Esophagus (tissue), 2 donors: ENCODE measurements at regions not wholly inside any gene's neighbourhood (a gene's known extent, or its start where the extent isn't known, plus 50 kb on each side); places are given as distances from the start of the nearest gene placed in this dataset.

Experiments used
- H3K27ac ChIP-seq, 2 donors: one replicate each; pipeline ENCODE4 v1.5.1; 2013; ENCODE audit warnings: low read depth in 2 of 2, mild to moderate bottlenecking in 2 of 2, inconsistent platforms in 1 of 2, low read length in 1 of 2, moderate library complexity in 1 of 2
- H3K27me3 ChIP-seq, 2 donors: one replicate each; pipeline ENCODE4 v1.6.1; 2013; ENCODE audit warnings: low read length in 2 of 2, control low read depth in 1 of 2, mild to moderate bottlenecking in 1 of 2; ENCODE audit not compliant: insufficient read depth in 2 of 2, control insufficient read depth in 1 of 2
- H3K36me3 ChIP-seq, 2 donors: one replicate each; pipeline ENCODE4 v1.6.1; 2013; ENCODE audit warnings: low read length in 1 of 2; ENCODE audit not compliant: control insufficient read depth in 2 of 2, insufficient read depth in 2 of 2
- H3K4me1 ChIP-seq, 2 donors: one replicate each; pipeline ENCODE4 v1.6.1; 2013; ENCODE audit warnings: low read length in 1 of 2; ENCODE audit not compliant: control insufficient read depth in 2 of 2, insufficient read depth in 2 of 2
- H3K4me3 ChIP-seq, 2 donors: one replicate each; pipeline ENCODE4 v1.5.1; 2013; ENCODE audit warnings: low read length in 2 of 2, mild to moderate bottlenecking in 2 of 2, low read depth in 1 of 2, moderate library complexity in 1 of 2
- H3K9me3 ChIP-seq, 2 donors: one replicate each; pipeline ENCODE4 v1.6.1; 2013; ENCODE audit warnings: mild to moderate bottlenecking in 2 of 2, low read depth in 1 of 2, low read length in 1 of 2, moderate library complexity in 1 of 2; ENCODE audit not compliant: control insufficient read depth in 2 of 2, insufficient read depth in 1 of 2
- WGBS, 2 donors: extraction: QIAGEN DNeasy Blood & Tissue Kit; methylation state at CpG; one replicate each; pipeline ENCODE4 v1.1.7; 2013; 5-methylcytosine and 5-hydroxymethylcytosine counted together
- donor health status: healthy with polysubstance abuse.
- donor health status: Bipolar disorder and iron deficiency.

DNA sequence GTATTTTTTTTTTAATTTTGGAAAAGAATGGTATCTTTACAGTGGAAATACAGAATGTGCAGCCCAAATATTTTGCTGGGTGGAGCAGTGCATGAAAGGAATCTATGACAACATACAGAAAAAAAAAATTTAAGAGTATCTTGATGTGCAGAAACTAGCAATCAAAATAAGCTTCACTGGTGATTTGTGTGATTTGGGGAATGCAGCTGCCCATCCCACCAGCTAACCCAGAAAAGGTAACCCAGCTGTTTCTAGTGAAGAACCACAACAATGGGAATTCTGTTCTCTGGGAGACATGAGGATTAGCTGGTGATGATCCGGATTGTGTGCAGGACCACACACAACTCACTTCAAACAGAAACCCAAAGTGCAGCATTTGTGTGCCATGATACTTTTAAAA is 375.5 kb downstream of the SEMA3D start:
- WGBS, 2 donors, result 38 to 47% methylated on average over 1 of the region's 1 CpG
- Histone ChIP-seq H3K4me3 (no peak overlapping the region), H3K9me3 (no peaks in the 10 kb centered on the region), H3K27ac (no peak overlapping the region), H3K27me3 (no peaks in the 10 kb centered on the region), H3K4me1 (no peaks in the 10 kb centered on the region), H3K36me3 (no peaks in the 10 kb centered on the region)

DNA sequence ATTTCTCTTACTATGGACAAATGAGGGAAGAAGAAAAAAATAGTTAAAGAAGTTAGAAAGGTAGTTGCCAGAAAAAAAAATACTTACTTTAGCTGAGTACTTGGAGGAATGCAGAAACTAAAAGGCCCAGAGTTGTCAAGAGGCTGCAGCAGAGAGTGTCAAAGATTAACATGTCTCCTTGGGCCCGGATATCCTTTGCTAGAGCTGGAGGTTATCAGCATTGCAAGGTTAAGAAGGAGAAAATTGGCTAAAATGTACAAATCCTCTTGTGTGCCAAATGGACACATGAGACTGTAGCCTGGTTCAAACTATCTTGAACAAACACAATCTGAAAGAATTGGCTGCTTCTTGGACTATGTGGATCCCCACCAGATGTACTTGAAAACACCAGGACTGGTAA is 377.0 kb downstream of the SEMA3D start:
- H3K27ac ChIP-seq, result no peak overlapping the region
- no peak overlapping the region for H3K4me3 ChIP-seq
- 63 to 81% methylated on average over 1 of the region's 1 CpG for WGBS, 2 donors
- H3K9me3 ChIP-seq, result no peaks in the 10 kb centered on the region
- no peaks in the 10 kb centered on the region for H3K4me1 ChIP-seq
- no peaks in the 10 kb centered on the region for H3K36me3 ChIP-seq
- H3K27me3 ChIP-seq, result no peaks in the 10 kb centered on the region

DNA sequence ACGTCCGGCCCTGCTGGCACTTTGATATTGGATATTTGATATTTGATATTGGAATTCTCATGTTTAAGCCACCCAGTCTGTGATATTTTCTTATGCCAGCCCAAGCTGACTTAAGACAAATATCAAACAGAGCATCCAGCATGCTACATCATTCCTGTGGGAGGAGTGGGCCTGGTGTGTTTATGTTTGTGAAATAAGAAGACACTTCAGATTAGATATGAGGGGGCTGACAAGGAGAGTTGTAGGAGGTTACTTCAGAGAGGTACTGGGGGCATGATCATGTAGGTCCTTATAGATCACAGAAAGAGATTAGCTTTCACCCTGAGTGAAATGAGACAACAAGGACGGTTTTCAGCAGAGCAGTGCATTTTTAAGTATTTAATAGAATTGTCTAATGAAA is 382.9 kb downstream of the SEMA3D start:
- WGBS, 2 donors, result 90 to 93% methylated on average over 3 of the region's 3 CpGs
- H3K27me3 ChIP-seq, result no peaks in the 10 kb centered on the region
- no peaks in the 10 kb centered on the region for H3K9me3 ChIP-seq
- no peak overlapping the region for H3K27ac ChIP-seq
- no peaks in the 10 kb centered on the region for H3K36me3 ChIP-seq
- H3K4me1 ChIP-seq, result no peaks in the 10 kb centered on the region
- H3K4me3 ChIP-seq, result no peak overlapping the region

- Histone ChIP-seq H3K4me1 (no peaks in the 10 kb centered on the region), H3K9me3 (no peaks in the 10 kb centered on the region), H3K27ac (no peak overlapping the region), H3K36me3 (no peaks in the 10 kb centered on the region), H3K27me3 (no peaks in the 10 kb centered on the region), H3K4me3 (no peak overlapping the region)
These were observed 385.5 kb downstream of the SEMA3D start for GRCh38 chr7:84801396-84801795.

DNA sequence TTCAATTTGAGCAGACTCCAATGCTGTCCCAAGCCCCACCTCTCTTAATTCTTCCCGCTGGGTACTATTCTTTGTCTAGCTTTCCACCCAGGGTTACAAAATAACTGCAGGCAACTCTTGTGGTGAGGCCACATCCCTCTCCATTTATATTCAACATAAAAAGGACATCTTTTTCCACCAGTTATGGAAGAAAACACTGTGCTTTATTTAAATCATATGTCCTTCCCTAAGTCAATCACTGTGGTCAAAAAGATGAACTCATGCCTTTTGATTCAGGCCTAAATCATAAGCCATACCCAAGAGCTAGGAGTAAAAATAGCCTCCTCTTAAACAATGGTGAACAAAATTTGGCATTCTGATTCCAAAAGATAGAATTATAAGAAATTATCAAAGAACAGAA is 386.0 kb downstream of the SEMA3D start:
- Histone ChIP-seq H3K27me3 (no peaks in the 10 kb centered on the region), H3K4me3 (no peak overlapping the region), H3K9me3 (no peaks in the 10 kb centered on the region), H3K27ac (no peak overlapping the region), H3K4me1 (no peaks in the 10 kb centered on the region), H3K36me3 (no peaks in the 10 kb centered on the region)
- WGBS, 2 donors, result 85 to 100% methylated on average over 1 of the region's 1 CpG

- no peaks in the 10 kb centered on the region for H3K4me1 ChIP-seq
- no peaks in the 10 kb centered on the region for H3K9me3 ChIP-seq
- no peaks in the 10 kb centered on the region for H3K27me3 ChIP-seq
- 43 to 47% methylated on average over 4 of the region's 4 CpGs for WGBS, 2 donors
- H3K4me3 ChIP-seq, result no peak overlapping the region
- H3K36me3 ChIP-seq, result no peaks in the 10 kb centered on the region
- H3K27ac ChIP-seq, result peak overlapping the region in 1 of 2 donors; percentile 16
These were observed 387.8 kb downstream of the SEMA3D start for GRCh38 chr7:84799106-84799505.

DNA sequence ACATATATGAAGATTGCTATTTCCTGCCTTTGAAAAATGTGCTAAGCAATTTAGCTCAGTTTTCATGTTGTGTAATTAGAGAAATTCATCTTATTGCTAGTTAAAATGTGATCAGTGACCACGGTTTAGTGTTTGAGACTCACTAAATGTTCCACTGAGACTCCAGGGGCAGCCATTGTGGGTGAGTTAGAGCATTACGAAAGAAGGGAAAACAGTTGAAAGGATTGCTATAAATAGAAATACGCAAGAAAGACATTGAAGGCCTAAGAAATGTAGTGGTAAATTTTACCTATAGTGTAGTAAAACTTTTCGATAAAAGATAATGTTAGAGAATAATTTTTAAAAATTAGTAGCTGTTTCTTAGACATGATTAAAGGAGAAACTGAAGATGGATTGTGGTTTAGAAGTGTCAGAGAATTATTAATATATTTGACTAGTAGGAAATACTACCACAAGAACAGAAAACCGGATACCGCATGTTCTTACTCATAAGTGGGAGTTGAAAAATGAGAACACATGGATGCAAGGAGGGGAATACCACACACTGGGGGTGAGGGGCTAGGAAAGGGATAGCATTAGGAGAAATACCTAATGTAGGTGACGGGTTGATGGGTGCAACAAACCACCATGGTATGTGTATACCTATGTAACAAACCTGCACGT is 394.5 kb downstream of the SEMA3D start:
- WGBS, 2 donors, result 76 to 85% methylated on average over 8 of the region's 8 CpGs
- H3K4me1 ChIP-seq, result no peaks in the 10 kb centered on the region

DNA sequence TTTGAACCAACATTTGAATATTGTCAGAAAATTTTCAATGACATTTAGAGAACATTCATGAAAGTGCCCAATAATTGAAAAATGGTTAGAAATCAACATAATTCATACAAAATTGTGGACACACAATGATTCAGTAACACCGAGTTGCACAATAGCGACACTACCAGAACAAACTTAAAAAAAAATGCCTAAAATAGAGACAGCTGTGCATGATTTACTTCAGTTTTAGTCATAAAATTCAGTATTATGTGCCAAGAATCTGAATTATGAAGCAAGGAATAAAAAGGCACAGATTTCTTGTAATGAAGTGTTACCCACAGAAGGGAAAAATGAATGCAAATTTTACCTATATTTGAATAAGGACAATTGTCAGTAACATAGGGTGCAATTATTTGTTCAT is 396.0 kb downstream of the SEMA3D start:
- Histone ChIP-seq H3K27ac (no peak overlapping the region), H3K27me3 (no peaks in the 10 kb centered on the region), H3K4me1 (no peaks in the 10 kb centered on the region), H3K4me3 (no peak overlapping the region), H3K9me3 (no peaks in the 10 kb centered on the region), H3K36me3 (no peaks in the 10 kb centered on the region)
- 57 to 62% methylated on average over 2 of the region's 2 CpGs for WGBS, 2 donors

More for the DNA sequence above, 394.5 kb downstream of the SEMA3D start:
- Histone ChIP-seq H3K9me3 (no peaks in the 10 kb centered on the region), H3K4me3 (no peak overlapping the region), H3K36me3 (no peaks in the 10 kb centered on the region), H3K27me3 (no peaks in the 10 kb centered on the region), H3K27ac (no peak overlapping the region)

- H3K27ac ChIP-seq, result no peak overlapping the region
- H3K36me3 ChIP-seq, result no peaks in the 10 kb centered on the region
- no peak overlapping the region for H3K4me3 ChIP-seq
- H3K9me3 ChIP-seq, result no peaks in the 10 kb centered on the region
- WGBS, 2 donors, result 48 to 62% methylated on average over 2 of the region's 2 CpGs
- no peaks in the 10 kb centered on the region for H3K4me1 ChIP-seq
- H3K27me3 ChIP-seq, result no peaks in the 10 kb centered on the region
These were observed 400.8 kb downstream of the SEMA3D start for GRCh38 chr7:84786073-84786472.

DNA sequence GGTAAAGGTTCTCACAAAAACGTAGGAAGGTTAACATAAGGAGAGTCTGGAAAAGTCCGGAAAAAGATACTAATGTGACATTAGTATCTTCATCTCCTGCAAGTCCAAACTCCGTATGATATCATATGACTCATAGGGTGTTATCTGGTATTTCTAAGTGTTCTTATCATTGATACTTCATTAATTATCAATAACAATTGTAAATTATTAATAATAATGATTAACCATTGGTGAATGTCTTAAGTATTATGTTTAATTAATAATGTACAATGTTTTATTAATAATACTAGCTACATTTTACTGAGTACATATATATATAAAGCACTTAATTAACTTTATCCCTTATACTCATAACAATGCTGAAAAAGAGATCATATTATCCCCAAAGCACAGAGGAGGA is 402.4 kb downstream of the SEMA3D start:
- 76 to 94% methylated on average over 3 of the region's 3 CpGs for WGBS, 2 donors
- Histone ChIP-seq H3K27me3 (no peaks in the 10 kb centered on the region), H3K36me3 (no peaks in the 10 kb centered on the region), H3K9me3 (peaks cover 0 to 2% of the 10 kb centered on the region in 2 donors), H3K4me1 (no peaks in the 10 kb centered on the region), H3K27ac (no peak overlapping the region), H3K4me3 (no peak overlapping the region)
